Activated CD4-positive, alpha-beta memory T cell treated with anti-CD3 and anti-CD28 coated beads for 36 hours (primary cell): ENCODE measurements at regions not wholly inside any gene's neighbourhood (a gene's known extent, or its start where the extent isn't known, plus 50 kb on each side); places are given as distances from the start of the nearest gene placed in this dataset.

Source experiments
- CTCF ChIA-PET: fragments of 350-600 bp; sonication (Branson Sonifier 250); formaldehyde crosslinking; loops from one replicate; lab custom pipeline; 2021; ENCODE audit warnings: antibody characterized with exemption, inconsistent platforms; lab: Charles Lee
- POLR2A ChIA-PET: fragments of 350-600 bp; sonication (Branson Sonifier 250); formaldehyde crosslinking; loops from one replicate; lab custom pipeline; 2021; ENCODE audit warnings: antibody characterized with exemption; lab: Charles Lee
- DNase-seq: peaks from one replicate; pipeline ENCODE4 v3.0.0-alpha.2; 2020
- H3K27ac Mint-ChIP-seq: one replicate; pipeline ENCODE4 v1.8.0; 2021; ENCODE audit warnings: mixed read lengths
- H3K27me3 Mint-ChIP-seq: one replicate; pipeline ENCODE4 v1.8.0; 2021; ENCODE audit warnings: mixed read lengths
- H3K36me3 Mint-ChIP-seq: one replicate; pipeline ENCODE4 v1.8.0; 2021; ENCODE audit warnings: mixed read lengths
- H3K4me1 Mint-ChIP-seq: one replicate; pipeline ENCODE4 v1.8.0; 2021; ENCODE audit warnings: low read depth, mixed read lengths
- H3K4me3 Mint-ChIP-seq: one replicate; pipeline ENCODE4 v1.8.0; 2021; ENCODE audit warnings: mild to moderate bottlenecking, mixed read lengths
- H3K9me3 Mint-ChIP-seq: one replicate; pipeline ENCODE4 v1.8.0; 2021; ENCODE audit warnings: mixed read lengths
- intact Hi-C: fragments of 100-400 bp; cut with micrococcal nuclease; formaldehyde crosslinking; loops from one replicate; pipeline ENCODE4 v1.15.1; 2023

GRCh38 chr4:136741468-136741867, 790.8 kb downstream of the PCDH18 start:
- no peak for DNase-seq
- CTCF ChIA-PET = no interaction called here
- POLR2A ChIA-PET = no interaction called here
- Mint-ChIP-seq H3K9me3 (peaks cover 9% of the 10 kb centered on the region), H3K36me3 (no peaks in the 10 kb centered on the region), H3K27me3 (no peaks in the 10 kb centered on the region), H3K4me3 (no peak overlapping the region), H3K4me1 (no peaks in the 10 kb centered on the region), H3K27ac (no peak overlapping the region)
- intact Hi-C loops = no loop called here

- Mint-ChIP-seq H3K36me3 (no peaks in the 10 kb centered on the region), H3K9me3 (peaks cover 9% of the 10 kb centered on the region), H3K4me3 (no peak overlapping the region), H3K27me3 (no peaks in the 10 kb centered on the region), H3K4me1 (no peaks in the 10 kb centered on the region), H3K27ac (no peak overlapping the region)
- POLR2A ChIA-PET = no interaction called here
- no peak for DNase-seq
- CTCF ChIA-PET = no interaction called here
- intact Hi-C loops = no loop called here
Observed at GRCh38 chr4:136740326-136740725, 792.0 kb downstream of the PCDH18 start.

- no peaks in the 10 kb centered on the region for H3K4me1 Mint-ChIP-seq
Observed at GRCh38 chr4:136737066-136737465, 795.2 kb downstream of the PCDH18 start.

GRCh38 chr4:136731025-136731424, 801.3 kb downstream of the PCDH18 start:
- Mint-ChIP-seq H3K36me3 (no peaks in the 10 kb centered on the region), H3K4me1 (no peaks in the 10 kb centered on the region), H3K27me3 (no peaks in the 10 kb centered on the region), H3K27ac (no peak overlapping the region), H3K9me3 (peaks cover 3% of the 10 kb centered on the region), H3K4me3 (no peak overlapping the region)
- CTCF ChIA-PET = no interaction called here
- no peak for DNase-seq
- intact Hi-C loops = no loop called here
- POLR2A ChIA-PET = no interaction called here

More at GRCh38 chr4:136737066-136737465, 795.2 kb downstream of the PCDH18 start:
- no peaks in the 10 kb centered on the region for H3K27me3 Mint-ChIP-seq
- no peak for DNase-seq
- H3K9me3 Mint-ChIP-seq = peaks cover 3% of the 10 kb centered on the region
- intact Hi-C loops = no loop called here
- H3K4me3 Mint-ChIP-seq = no peak overlapping the region
- ChIA-PET CTCF (no interaction called here), POLR2A (no interaction called here)
- H3K27ac Mint-ChIP-seq = no peak overlapping the region
- H3K36me3 Mint-ChIP-seq = no peaks in the 10 kb centered on the region

GRCh38 chr4:136725286-136726081, 806.8 kb downstream of the PCDH18 start:
- POLR2A ChIA-PET = no interaction called here
- H3K4me1 Mint-ChIP-seq = no peaks in the 10 kb centered on the region
- H3K27ac Mint-ChIP-seq = no peak overlapping the region
- no peak overlapping the region for H3K4me3 Mint-ChIP-seq
- DNase-seq = no peak
- CTCF ChIA-PET = no interaction called here
- intact Hi-C loops = no loop called here
- H3K9me3 Mint-ChIP-seq = peaks cover 3% of the 10 kb centered on the region
- no peaks in the 10 kb centered on the region for H3K27me3 Mint-ChIP-seq
- H3K36me3 Mint-ChIP-seq = no peaks in the 10 kb centered on the region

GRCh38 chr4:136713140-136713539, 819.2 kb downstream of the PCDH18 start:
- Mint-ChIP-seq H3K4me1 (no peaks in the 10 kb centered on the region), H3K4me3 (no peak overlapping the region), H3K9me3 (peaks cover 5% of the 10 kb centered on the region), H3K27me3 (no peaks in the 10 kb centered on the region), H3K36me3 (no peaks in the 10 kb centered on the region), H3K27ac (no peak overlapping the region)
- ChIA-PET CTCF (no interaction called here), POLR2A (no interaction called here)
- no peak for DNase-seq
- intact Hi-C loops = no loop called here

GRCh38 chr4:136709897-136710296, 822.4 kb downstream of the PCDH18 start:
- H3K4me1 Mint-ChIP-seq = no peaks in the 10 kb centered on the region
- CTCF ChIA-PET = no interaction called here
- POLR2A ChIA-PET = no interaction called here
- no peak overlapping the region for H3K27ac Mint-ChIP-seq
- no peak for DNase-seq
- intact Hi-C loops = no loop called here
- no peaks in the 10 kb centered on the region for H3K27me3 Mint-ChIP-seq
- peaks cover 8% of the 10 kb centered on the region for H3K9me3 Mint-ChIP-seq
- H3K4me3 Mint-ChIP-seq = no peak overlapping the region
- H3K36me3 Mint-ChIP-seq = no peaks in the 10 kb centered on the region

GRCh38 chr4:136706942-136707341, 825.4 kb downstream of the PCDH18 start:
- H3K9me3 Mint-ChIP-seq = peaks cover 5% of the 10 kb centered on the region
- no peaks in the 10 kb centered on the region for H3K36me3 Mint-ChIP-seq
- POLR2A ChIA-PET = no interaction called here
- no peak for DNase-seq
- H3K27me3 Mint-ChIP-seq = no peaks in the 10 kb centered on the region
- H3K4me1 Mint-ChIP-seq = no peaks in the 10 kb centered on the region
- no peak overlapping the region for H3K27ac Mint-ChIP-seq
- no peak overlapping the region for H3K4me3 Mint-ChIP-seq
- intact Hi-C loops = no loop called here
- CTCF ChIA-PET = no interaction called here

GRCh38 chr4:136699905-136700304, 832.4 kb downstream of the PCDH18 start:
- Mint-ChIP-seq H3K4me3 (no peak overlapping the region), H3K27me3 (no peaks in the 10 kb centered on the region), H3K36me3 (no peaks in the 10 kb centered on the region), H3K4me1 (no peaks in the 10 kb centered on the region), H3K9me3 (peaks cover 8% of the 10 kb centered on the region), H3K27ac (no peak overlapping the region)
- intact Hi-C loops = no loop called here
- ChIA-PET CTCF (no interaction called here), POLR2A (no interaction called here)
- DNase-seq = no peak

GRCh38 chr4:136691607-136692006, 840.7 kb downstream of the PCDH18 start:
- ChIA-PET POLR2A (no interaction called here), CTCF (no interaction called here)
- Mint-ChIP-seq H3K4me1 (no peaks in the 10 kb centered on the region), H3K4me3 (no peak overlapping the region), H3K27ac (no peak overlapping the region), H3K36me3 (no peaks in the 10 kb centered on the region), H3K27me3 (no peaks in the 10 kb centered on the region), H3K9me3 (peaks cover 13% of the 10 kb centered on the region)
- intact Hi-C loops = no loop called here
- DNase-seq = no peak

GRCh38 chr4:136690360-136690759, 841.9 kb downstream of the PCDH18 start:
- Mint-ChIP-seq H3K4me1 (no peaks in the 10 kb centered on the region), H3K27ac (no peak overlapping the region), H3K27me3 (no peaks in the 10 kb centered on the region), H3K4me3 (no peak overlapping the region), H3K9me3 (peaks cover 10% of the 10 kb centered on the region), H3K36me3 (no peaks in the 10 kb centered on the region)
- ChIA-PET POLR2A (no interaction called here), CTCF (no interaction called here)
- no peak for DNase-seq
- intact Hi-C loops = no loop called here

GRCh38 chr4:136687596-136687995, 844.7 kb downstream of the PCDH18 start:
- Mint-ChIP-seq H3K9me3 (peaks cover 10% of the 10 kb centered on the region), H3K36me3 (no peaks in the 10 kb centered on the region), H3K4me1 (no peaks in the 10 kb centered on the region), H3K27ac (no peak overlapping the region), H3K4me3 (no peak overlapping the region), H3K27me3 (no peaks in the 10 kb centered on the region)
- intact Hi-C loops = no loop called here
- ChIA-PET CTCF (no interaction called here), POLR2A (no interaction called here)
- DNase-seq = no peak

- Mint-ChIP-seq H3K27ac (no peak overlapping the region), H3K4me3 (no peak overlapping the region), H3K27me3 (no peaks in the 10 kb centered on the region), H3K4me1 (no peaks in the 10 kb centered on the region), H3K9me3 (peaks cover 10% of the 10 kb centered on the region), H3K36me3 (no peaks in the 10 kb centered on the region)
- ChIA-PET CTCF (no interaction called here), POLR2A (no interaction called here)
- DNase-seq = no peak
- intact Hi-C loops = no loop called here
Observed at GRCh38 chr4:136687118-136687517, 845.2 kb downstream of the PCDH18 start.
